LNCaP clone FGC (cell line): ENCODE measurements at regions not wholly inside any gene's neighbourhood (a gene's known extent, or its start where the extent isn't known, plus 50 kb on each side); places are given as distances from the start of the nearest gene placed in this dataset.

ENCODE experiments used
- DNase-seq: peaks from one replicate; pipeline ENCODE4 v3.0.0-alpha.2; 2011; ENCODE audit warnings: low read depth
- H3K4me3 ChIP-seq: 2 replicates; pipeline ENCODE4 v1.5.1; 2011; ENCODE audit warnings: mild to moderate bottlenecking, low read depth, low read length, control low read depth
- TF ChIP-seq, protein P1 (sequence below): IDR thresholded peaks from 2 replicates; pipeline ENCODE4 v1.5.1; 2012; ENCODE audit warnings: mild to moderate bottlenecking; ENCODE audit not compliant: control insufficient read depth, insufficient read depth; ENCODE audit errors: extremely low read depth

DNA sequence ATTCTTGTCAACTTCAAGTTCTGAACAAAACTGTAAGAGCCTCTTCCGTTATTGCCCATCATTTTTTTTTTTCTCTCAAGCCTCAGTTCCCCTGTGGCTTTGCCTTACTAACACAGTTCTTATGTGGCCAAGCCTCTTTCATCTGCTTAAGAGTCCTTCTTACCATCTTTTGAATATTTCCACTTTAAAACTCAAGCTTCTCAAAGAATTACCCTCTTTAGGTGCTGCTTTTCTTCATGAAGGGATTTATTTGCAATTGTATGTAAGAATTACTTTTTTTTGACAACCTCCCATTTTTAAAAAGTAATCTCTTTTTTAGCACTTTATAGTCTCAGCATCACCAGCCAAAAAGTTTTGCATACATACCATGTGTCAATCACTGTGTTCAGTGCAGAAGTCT lies 240.2 kb upstream of the RMST start:
- no peak for DNase-seq
- TF ChIP-seq, protein P1, sequence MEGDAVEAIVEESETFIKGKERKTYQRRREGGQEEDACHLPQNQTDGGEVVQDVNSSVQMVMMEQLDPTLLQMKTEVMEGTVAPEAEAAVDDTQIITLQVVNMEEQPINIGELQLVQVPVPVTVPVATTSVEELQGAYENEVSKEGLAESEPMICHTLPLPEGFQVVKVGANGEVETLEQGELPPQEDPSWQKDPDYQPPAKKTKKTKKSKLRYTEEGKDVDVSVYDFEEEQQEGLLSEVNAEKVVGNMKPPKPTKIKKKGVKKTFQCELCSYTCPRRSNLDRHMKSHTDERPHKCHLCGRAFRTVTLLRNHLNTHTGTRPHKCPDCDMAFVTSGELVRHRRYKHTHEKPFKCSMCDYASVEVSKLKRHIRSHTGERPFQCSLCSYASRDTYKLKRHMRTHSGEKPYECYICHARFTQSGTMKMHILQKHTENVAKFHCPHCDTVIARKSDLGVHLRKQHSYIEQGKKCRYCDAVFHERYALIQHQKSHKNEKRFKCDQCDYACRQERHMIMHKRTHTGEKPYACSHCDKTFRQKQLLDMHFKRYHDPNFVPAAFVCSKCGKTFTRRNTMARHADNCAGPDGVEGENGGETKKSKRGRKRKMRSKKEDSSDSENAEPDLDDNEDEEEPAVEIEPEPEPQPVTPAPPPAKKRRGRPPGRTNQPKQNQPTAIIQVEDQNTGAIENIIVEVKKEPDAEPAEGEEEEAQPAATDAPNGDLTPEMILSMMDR, result no peak
- no peak overlapping the region for H3K4me3 ChIP-seq

DNA sequence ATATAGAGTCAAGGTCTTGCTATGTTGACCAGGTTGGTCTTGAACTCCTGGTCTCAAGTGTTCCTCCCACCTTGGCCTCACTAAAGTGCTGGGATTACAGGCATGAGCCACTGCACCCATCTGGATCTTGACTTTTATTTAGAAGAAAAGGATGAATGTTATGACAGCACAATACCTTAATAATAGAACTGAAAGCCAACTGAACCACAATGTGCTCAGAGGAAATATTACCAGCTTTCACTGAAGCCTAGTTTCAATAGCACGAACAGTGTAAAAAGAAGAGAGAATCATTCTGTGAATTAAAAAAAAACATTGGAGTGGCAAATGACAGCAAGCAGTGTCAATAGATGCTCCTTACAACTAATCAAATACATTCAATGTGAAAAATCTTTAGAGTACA lies 239.2 kb upstream of the RMST start:
- no peak overlapping the region for H3K4me3 ChIP-seq
- no peak for DNase-seq
- TF ChIP-seq, protein P1, result no peak

DNA sequence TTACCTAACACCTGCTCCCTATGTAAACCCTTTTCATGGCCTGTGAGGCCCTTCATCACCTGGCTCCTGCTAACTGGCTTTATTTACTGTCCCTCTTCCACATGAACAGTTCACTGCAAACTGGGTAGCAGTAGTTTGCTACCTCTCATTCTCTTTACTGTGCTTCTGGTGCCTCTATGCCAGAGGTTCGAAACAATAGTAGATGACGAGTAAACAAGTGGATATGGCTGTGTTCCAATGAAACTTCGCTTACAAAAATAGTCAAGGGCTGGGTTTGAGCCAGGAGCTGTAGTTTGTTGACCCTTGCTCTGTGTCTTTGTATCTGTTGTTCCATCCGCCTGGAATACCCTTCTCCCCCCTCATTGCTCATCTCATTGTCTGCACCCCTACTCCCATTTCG lies 233.6 kb upstream of the RMST start:
- DNase-seq, result no peak
- TF ChIP-seq, protein P1, result no peak
- H3K4me3 ChIP-seq, result no peak overlapping the region

DNA sequence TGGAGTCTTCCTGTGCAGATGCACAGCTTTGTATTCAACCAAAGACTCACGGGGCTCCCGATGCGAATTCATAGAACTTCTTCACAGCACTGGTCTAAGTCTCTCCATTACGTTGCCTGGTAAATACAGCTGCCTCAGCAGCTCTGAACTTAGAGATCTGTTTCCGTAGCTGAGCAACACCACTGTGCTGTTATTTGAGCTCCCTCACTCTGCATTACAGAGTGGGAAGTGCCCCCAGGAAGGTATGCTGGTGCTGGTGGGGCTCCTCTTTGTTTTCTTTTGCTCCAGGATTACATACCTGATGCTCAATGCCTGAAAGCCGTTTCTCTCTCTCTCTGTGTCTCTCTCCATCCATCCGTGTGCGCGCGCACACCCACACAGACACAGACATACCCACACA lies 227.5 kb upstream of the RMST start:
- DNase-seq, result no peak
- TF ChIP-seq, protein P1, result no peak
- H3K4me3 ChIP-seq, result no peak overlapping the region

DNA sequence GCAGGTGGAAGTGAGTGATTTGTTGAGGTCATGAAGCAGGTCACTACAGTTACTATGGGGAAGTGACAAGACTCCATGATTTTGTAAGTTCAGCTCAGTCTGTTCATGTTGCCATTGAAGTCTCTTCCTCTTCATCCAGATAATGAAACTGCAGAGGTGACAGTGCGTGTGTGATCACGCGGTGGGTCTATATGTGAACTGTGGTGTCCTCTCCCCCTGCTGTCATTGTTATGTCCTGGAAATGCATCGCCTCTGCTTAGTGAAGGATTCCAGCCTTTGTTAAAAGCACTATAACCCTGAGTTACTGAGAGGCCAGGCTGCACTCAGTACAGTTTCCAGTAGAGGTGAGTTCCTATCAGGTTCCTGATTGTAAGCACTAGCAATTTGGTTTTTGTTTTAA lies 216.2 kb upstream of the RMST start:
- DNase-seq, result no peak
- no peak overlapping the region for H3K4me3 ChIP-seq
- TF ChIP-seq, protein P1, result no peak

DNA sequence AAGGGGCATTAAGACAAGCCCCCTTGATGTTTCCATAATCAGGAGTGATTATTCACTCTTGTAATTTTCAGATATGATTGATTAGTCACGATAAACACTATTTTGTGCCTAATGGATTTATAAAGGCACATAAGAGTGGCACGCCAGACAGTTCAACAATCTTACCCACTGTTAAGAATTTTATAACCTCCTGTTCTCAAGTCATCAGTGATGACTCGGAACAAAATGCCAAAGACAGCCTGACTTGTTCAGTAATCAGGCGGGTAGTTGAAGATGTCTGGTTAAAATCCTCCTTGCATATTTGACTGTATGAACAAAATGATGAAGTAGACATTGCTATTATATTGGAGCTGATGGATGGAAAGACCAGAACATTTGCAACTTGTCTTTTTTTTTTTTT lies 212.1 kb upstream of the RMST start:
- TF ChIP-seq, protein P1, result no peak
- H3K4me3 ChIP-seq, result no peak overlapping the region

DNA sequence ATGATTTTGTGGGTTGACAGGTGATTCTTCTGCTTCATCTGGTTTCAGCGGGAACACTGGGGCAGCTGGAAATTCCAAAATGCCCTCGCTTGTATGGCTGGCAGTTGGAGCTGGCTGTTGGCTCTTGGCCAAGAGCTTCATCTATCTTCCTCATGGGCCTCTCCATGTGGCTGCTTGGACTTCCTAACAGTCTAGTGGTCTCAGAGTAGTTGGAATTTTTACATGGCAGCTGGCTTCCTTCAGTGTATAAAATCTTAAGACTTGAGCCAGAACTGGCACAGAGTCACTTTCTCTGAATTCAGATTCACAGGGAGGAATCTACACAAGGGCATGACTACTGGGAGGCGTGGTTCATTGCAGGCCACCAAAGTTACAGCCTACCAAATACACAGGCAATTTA lies 204.9 kb upstream of the RMST start:
- TF ChIP-seq, protein P1, result no peak
- DNase-seq, result no peak
- H3K4me3 ChIP-seq, result no peak overlapping the region

More for the DNA sequence above, 212.1 kb upstream of the RMST start:
- no peak for DNase-seq
